ENCODE measurements at regions not wholly inside any gene's neighbourhood (a gene's known extent, or its start where the extent isn't known, plus 50 kb on each side); places are given as distances from the start of the nearest gene placed in this dataset.
"Not testable (repeated sequence)": the region's sequence is repeated elsewhere in the genome, so short reads cannot be mapped to it uniquely, and the experiment has no call there.

- no peak for DNase-seq
Observed at GRCh38 chr4:126898815-126899214, 733.9 kb upstream of the INTU start.

GRCh38 chr4:126899331-126899801 is 733.4 kb upstream of the INTU start:
- DNase-seq, result peak; percentile 98

- no peak for DNase-seq
Observed at GRCh38 chr4:126906466-126906865, 726.3 kb upstream of the INTU start.

GRCh38 chr4:126907389-126907788 is 725.4 kb upstream of the INTU start:
- DNase-seq, result no peak

GRCh38 chr4:126916049-126916625 is 716.6 kb upstream of the INTU start:
- peak; percentile 46 for DNase-seq

GRCh38 chr4:126916626-126917140 is 716.1 kb upstream of the INTU start:
- DNase-seq, result peak; percentile 93

GRCh38 chr4:126922328-126922938 is 710.3 kb upstream of the INTU start:
- DNase-seq, result not testable (repeated sequence)

- DNase-seq, result no peak
Observed at GRCh38 chr4:126924237-126924636, 708.5 kb upstream of the INTU start.

GRCh38 chr4:126930059-126930458 is 702.7 kb upstream of the INTU start:
- not testable (repeated sequence) for DNase-seq

GRCh38 chr4:126935801-126936200 is 697.0 kb upstream of the INTU start:
- no peak for DNase-seq

GRCh38 chr4:126937342-126937741 is 695.4 kb upstream of the INTU start:
- no peak for DNase-seq

GRCh38 chr4:126937846-126938422 is 694.8 kb upstream of the INTU start:
- DNase-seq, result peak; percentile 48

- DNase-seq, result peak; percentile 94
Observed at GRCh38 chr4:126939401-126939800, 693.4 kb upstream of the INTU start.

GRCh38 chr4:126947536-126947935 is 685.2 kb upstream of the INTU start:
- no peak for DNase-seq

- peak; percentile 78 for DNase-seq
Observed at GRCh38 chr4:126954537-126955291, 678.0 kb upstream of the INTU start.

GRCh38 chr4:126955292-126956183 is 677.2 kb upstream of the INTU start:
- DNase-seq, result peak; percentile 69

GRCh38 chr4:126956184-126956897 is 676.4 kb upstream of the INTU start:
- no peak for DNase-seq

GRCh38 chr4:126957556-126957955 is 675.2 kb upstream of the INTU start:
- peak; percentile 62 for DNase-seq

GRCh38 chr4:126957987-126958386 is 674.8 kb upstream of the INTU start:
- DNase-seq, result no peak

- no peak for DNase-seq
Observed at GRCh38 chr4:126958482-126958881, 674.3 kb upstream of the INTU start.

GRCh38 chr4:126959056-126959745 is 673.6 kb upstream of the INTU start:
- DNase-seq, result no peak

All from fibroblast of skin of right biceps (primary cell).